H1 (cell line): ENCODE measurements at regions not wholly inside any gene's neighbourhood (a gene's known extent, or its start where the extent isn't known, plus 50 kb on each side); places are given as distances from the start of the nearest gene placed in this dataset.

Source experiments
- CBX8 ChIP-seq: fragments of 300-800, 300-1000 bp; sonication (generic); IDR thresholded peaks from 2 replicates; pipeline ENCODE4 v1.7.1; 2016; ENCODE audit warnings: low read depth, low read length, borderline replicate concordance
- EP300 ChIP-seq, 2 experiments: IDR thresholded peaks; 1 replicate in 1 of 2; 2 replicates in 1 of 2; pipeline ENCODE4 v1.6.1; 2011 to 2012; ENCODE audit warnings: low read depth in 2 of 2, low read length in 2 of 2, mild to moderate bottlenecking in 2 of 2, borderline replicate concordance in 1 of 2, inconsistent platforms in 1 of 2, moderate library complexity in 1 of 2
- POLR2A ChIP-seq, 2 experiments: IDR thresholded peaks; 1 replicate in 1 of 2; 2 replicates in 1 of 2; pipeline ENCODE4 v1.6.1; 2011; ENCODE audit warnings: low read depth in 2 of 2, low read length in 2 of 2, mild to moderate bottlenecking in 2 of 2; ENCODE audit errors: control extremely low read depth in 1 of 2
- RAD21 ChIP-seq, 2 experiments: IDR thresholded peaks in 1 of 2; conservative IDR thresholded peaks in 1 of 2; 2 replicates each; pipeline ENCODE4 v1.6.1; 2011; ENCODE audit warnings: low read depth in 2 of 2, low read length in 2 of 2, improper control_type of control experiment in 1 of 2, inconsistent platforms in 1 of 2, mild to moderate bottlenecking in 1 of 2, moderate library complexity in 1 of 2
- SIRT6 ChIP-seq: IDR thresholded peaks from one replicate; pipeline ENCODE4 v1.7.1; 2012; ENCODE audit warnings: low read length, inconsistent platforms
- TF ChIP-seq, protein P1 (sequence below), 3 experiments: IDR thresholded peaks; 1 replicate in 2 of 3; 2 replicates in 1 of 3; pipeline versions ENCODE4 v1.5.1 to v1.6.1; 2011; ENCODE audit warnings: low read length in 3 of 3, mild to moderate bottlenecking in 3 of 3, inconsistent platforms in 2 of 3, low read depth in 1 of 3, moderate library complexity in 1 of 3; ENCODE audit not compliant: insufficient read depth in 1 of 3; ENCODE audit errors: control extremely low read depth in 1 of 3
- TF ChIP-seq, protein P2 (sequence below): fragments of 300-600 bp; sonication (generic); IDR thresholded peaks from 2 replicates; pipeline ENCODE4 v1.7.1; 2012; ENCODE audit warnings: low read length, moderate library complexity, mild to moderate bottlenecking, inconsistent platforms; ENCODE audit not compliant: insufficient replicate concordance
- TF ChIP-seq, protein P3 (sequence below): IDR thresholded peaks from 2 replicates; pipeline ENCODE4 v1.6.1; 2012; ENCODE audit warnings: low read length, inconsistent platforms

DNA sequence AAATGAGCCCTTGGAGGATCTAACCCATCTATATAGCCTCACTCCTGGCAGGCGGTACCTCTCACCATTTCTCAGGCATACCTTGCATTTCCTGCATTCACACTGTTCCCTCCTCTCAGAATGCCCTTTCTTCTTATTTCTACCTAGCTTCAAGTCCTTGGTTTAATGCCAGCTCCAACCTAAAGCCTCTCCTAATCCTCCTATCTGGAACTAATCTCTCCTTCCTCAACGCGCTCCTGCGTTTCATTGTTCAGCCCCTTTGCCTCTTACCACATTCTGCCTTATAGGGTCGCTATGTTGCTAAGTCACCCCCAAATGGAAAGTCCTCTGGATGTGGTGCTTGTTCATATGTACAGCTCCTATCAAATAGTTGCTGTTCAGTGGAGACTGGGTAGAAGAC, 288.5 kb upstream of the TUT7 start:
- TF ChIP-seq SIRT6: no peak
- no peak for TF ChIP-seq RAD21 (IDR thresholded peaks at IDR 0.05 in 1 of 2, conservative IDR thresholded peaks at IDR 0.05 in 1 of 2; ENCODE audit: low read depth in 2 of 2, low read length in 2 of 2)
- no peak for TF ChIP-seq POLR2A (IDR thresholded peaks at IDR 0.05; ENCODE audit: control extremely low read depth in 1 of 2, low read depth in 2 of 2, low read length in 2 of 2)
- no peak for TF ChIP-seq EP300 (IDR thresholded peaks at IDR 0.05; ENCODE audit: borderline replicate concordance in 1 of 2, low read depth in 2 of 2, low read length in 2 of 2)
- TF ChIP-seq CBX8: no peak
- TF ChIP-seq, protein P1, sequence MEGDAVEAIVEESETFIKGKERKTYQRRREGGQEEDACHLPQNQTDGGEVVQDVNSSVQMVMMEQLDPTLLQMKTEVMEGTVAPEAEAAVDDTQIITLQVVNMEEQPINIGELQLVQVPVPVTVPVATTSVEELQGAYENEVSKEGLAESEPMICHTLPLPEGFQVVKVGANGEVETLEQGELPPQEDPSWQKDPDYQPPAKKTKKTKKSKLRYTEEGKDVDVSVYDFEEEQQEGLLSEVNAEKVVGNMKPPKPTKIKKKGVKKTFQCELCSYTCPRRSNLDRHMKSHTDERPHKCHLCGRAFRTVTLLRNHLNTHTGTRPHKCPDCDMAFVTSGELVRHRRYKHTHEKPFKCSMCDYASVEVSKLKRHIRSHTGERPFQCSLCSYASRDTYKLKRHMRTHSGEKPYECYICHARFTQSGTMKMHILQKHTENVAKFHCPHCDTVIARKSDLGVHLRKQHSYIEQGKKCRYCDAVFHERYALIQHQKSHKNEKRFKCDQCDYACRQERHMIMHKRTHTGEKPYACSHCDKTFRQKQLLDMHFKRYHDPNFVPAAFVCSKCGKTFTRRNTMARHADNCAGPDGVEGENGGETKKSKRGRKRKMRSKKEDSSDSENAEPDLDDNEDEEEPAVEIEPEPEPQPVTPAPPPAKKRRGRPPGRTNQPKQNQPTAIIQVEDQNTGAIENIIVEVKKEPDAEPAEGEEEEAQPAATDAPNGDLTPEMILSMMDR (IDR thresholded peaks at IDR 0.05; ENCODE audit: control extremely low read depth in 1 of 3, insufficient read depth in 1 of 3, low read depth in 1 of 3, low read length in 3 of 3): no peak
- TF ChIP-seq, protein P2, sequence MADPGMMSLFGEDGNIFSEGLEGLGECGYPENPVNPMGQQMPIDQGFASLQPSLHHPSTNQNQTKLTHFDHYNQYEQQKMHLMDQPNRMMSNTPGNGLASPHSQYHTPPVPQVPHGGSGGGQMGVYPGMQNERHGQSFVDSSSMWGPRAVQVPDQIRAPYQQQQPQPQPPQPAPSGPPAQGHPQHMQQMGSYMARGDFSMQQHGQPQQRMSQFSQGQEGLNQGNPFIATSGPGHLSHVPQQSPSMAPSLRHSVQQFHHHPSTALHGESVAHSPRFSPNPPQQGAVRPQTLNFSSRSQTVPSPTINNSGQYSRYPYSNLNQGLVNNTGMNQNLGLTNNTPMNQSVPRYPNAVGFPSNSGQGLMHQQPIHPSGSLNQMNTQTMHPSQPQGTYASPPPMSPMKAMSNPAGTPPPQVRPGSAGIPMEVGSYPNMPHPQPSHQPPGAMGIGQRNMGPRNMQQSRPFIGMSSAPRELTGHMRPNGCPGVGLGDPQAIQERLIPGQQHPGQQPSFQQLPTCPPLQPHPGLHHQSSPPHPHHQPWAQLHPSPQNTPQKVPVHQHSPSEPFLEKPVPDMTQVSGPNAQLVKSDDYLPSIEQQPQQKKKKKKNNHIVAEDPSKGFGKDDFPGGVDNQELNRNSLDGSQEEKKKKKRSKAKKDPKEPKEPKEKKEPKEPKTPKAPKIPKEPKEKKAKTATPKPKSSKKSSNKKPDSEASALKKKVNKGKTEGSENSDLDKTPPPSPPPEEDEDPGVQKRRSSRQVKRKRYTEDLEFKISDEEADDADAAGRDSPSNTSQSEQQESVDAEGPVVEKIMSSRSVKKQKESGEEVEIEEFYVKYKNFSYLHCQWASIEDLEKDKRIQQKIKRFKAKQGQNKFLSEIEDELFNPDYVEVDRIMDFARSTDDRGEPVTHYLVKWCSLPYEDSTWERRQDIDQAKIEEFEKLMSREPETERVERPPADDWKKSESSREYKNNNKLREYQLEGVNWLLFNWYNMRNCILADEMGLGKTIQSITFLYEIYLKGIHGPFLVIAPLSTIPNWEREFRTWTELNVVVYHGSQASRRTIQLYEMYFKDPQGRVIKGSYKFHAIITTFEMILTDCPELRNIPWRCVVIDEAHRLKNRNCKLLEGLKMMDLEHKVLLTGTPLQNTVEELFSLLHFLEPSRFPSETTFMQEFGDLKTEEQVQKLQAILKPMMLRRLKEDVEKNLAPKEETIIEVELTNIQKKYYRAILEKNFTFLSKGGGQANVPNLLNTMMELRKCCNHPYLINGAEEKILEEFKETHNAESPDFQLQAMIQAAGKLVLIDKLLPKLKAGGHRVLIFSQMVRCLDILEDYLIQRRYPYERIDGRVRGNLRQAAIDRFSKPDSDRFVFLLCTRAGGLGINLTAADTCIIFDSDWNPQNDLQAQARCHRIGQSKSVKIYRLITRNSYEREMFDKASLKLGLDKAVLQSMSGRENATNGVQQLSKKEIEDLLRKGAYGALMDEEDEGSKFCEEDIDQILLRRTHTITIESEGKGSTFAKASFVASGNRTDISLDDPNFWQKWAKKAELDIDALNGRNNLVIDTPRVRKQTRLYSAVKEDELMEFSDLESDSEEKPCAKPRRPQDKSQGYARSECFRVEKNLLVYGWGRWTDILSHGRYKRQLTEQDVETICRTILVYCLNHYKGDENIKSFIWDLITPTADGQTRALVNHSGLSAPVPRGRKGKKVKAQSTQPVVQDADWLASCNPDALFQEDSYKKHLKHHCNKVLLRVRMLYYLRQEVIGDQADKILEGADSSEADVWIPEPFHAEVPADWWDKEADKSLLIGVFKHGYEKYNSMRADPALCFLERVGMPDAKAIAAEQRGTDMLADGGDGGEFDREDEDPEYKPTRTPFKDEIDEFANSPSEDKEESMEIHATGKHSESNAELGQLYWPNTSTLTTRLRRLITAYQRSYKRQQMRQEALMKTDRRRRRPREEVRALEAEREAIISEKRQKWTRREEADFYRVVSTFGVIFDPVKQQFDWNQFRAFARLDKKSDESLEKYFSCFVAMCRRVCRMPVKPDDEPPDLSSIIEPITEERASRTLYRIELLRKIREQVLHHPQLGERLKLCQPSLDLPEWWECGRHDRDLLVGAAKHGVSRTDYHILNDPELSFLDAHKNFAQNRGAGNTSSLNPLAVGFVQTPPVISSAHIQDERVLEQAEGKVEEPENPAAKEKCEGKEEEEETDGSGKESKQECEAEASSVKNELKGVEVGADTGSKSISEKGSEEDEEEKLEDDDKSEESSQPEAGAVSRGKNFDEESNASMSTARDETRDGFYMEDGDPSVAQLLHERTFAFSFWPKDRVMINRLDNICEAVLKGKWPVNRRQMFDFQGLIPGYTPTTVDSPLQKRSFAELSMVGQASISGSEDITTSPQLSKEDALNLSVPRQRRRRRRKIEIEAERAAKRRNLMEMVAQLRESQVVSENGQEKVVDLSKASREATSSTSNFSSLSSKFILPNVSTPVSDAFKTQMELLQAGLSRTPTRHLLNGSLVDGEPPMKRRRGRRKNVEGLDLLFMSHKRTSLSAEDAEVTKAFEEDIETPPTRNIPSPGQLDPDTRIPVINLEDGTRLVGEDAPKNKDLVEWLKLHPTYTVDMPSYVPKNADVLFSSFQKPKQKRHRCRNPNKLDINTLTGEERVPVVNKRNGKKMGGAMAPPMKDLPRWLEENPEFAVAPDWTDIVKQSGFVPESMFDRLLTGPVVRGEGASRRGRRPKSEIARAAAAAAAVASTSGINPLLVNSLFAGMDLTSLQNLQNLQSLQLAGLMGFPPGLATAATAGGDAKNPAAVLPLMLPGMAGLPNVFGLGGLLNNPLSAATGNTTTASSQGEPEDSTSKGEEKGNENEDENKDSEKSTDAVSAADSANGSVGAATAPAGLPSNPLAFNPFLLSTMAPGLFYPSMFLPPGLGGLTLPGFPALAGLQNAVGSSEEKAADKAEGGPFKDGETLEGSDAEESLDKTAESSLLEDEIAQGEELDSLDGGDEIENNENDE: no peak
- TF ChIP-seq, protein P3, sequence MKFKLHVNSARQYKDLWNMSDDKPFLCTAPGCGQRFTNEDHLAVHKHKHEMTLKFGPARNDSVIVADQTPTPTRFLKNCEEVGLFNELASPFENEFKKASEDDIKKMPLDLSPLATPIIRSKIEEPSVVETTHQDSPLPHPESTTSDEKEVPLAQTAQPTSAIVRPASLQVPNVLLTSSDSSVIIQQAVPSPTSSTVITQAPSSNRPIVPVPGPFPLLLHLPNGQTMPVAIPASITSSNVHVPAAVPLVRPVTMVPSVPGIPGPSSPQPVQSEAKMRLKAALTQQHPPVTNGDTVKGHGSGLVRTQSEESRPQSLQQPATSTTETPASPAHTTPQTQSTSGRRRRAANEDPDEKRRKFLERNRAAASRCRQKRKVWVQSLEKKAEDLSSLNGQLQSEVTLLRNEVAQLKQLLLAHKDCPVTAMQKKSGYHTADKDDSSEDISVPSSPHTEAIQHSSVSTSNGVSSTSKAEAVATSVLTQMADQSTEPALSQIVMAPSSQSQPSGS: no peak
